ENCODE measurements at regions not wholly inside any gene's neighbourhood (a gene's known extent, or its start where the extent isn't known, plus 50 kb on each side); places are given as distances from the start of the nearest gene placed in this dataset.

DNA sequence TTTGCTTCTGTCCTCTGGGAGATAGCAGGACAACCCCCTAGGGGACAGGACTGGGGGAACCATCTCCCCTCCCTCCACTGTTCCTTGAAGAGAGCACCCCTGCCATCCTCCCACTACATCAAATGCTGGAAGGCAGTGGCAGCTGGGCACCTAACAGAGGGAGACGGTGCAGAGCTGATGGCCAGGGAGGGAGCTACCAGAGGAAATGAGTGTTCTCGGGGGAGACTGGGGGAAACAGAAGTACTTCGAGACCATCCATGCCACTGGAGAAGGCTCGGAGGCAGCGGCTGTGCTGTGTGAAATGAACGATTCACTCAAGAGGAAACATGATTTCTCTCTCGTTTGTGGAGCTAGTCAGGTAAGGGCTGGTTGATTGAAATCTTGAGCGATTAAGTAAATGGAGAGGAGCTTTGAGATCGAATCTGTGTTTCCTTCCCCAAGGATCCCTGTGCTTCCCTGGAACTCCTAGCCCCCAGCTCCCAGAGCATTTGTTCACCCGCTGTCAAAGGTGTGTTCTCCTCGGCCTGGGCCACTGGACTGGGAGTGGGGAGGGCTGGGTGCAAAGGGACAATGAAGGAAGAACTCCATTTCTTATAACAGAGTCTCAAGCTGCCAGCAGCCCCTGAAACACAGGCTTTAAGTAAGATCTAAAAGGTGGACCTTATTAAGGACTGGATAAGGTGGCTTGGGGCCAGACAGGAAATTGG is 261.3 kb upstream of the MOCS1 start:
- TF ChIP-seq, protein P1, sequence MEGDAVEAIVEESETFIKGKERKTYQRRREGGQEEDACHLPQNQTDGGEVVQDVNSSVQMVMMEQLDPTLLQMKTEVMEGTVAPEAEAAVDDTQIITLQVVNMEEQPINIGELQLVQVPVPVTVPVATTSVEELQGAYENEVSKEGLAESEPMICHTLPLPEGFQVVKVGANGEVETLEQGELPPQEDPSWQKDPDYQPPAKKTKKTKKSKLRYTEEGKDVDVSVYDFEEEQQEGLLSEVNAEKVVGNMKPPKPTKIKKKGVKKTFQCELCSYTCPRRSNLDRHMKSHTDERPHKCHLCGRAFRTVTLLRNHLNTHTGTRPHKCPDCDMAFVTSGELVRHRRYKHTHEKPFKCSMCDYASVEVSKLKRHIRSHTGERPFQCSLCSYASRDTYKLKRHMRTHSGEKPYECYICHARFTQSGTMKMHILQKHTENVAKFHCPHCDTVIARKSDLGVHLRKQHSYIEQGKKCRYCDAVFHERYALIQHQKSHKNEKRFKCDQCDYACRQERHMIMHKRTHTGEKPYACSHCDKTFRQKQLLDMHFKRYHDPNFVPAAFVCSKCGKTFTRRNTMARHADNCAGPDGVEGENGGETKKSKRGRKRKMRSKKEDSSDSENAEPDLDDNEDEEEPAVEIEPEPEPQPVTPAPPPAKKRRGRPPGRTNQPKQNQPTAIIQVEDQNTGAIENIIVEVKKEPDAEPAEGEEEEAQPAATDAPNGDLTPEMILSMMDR (IDR thresholded peaks at IDR 0.05; ENCODE audit: borderline replicate concordance) = no peak
- Histone ChIP-seq H3K27ac (replicated peaks) (no peak overlapping the region), H3K4me3 (no peak overlapping the region), H3K9me3 (replicated peaks) (peaks cover 2% of the 10 kb centered on the region), H3K36me3 (no peaks in the 10 kb centered on the region), H3K4me1 (no peaks in the 10 kb centered on the region), H3K27me3 (ENCODE audit: low read depth) (peaks cover 32% of the 10 kb centered on the region)
- intact Hi-C loops (cut with micrococcal nuclease) = no loop called here
- no peak for DNase-seq

DNA sequence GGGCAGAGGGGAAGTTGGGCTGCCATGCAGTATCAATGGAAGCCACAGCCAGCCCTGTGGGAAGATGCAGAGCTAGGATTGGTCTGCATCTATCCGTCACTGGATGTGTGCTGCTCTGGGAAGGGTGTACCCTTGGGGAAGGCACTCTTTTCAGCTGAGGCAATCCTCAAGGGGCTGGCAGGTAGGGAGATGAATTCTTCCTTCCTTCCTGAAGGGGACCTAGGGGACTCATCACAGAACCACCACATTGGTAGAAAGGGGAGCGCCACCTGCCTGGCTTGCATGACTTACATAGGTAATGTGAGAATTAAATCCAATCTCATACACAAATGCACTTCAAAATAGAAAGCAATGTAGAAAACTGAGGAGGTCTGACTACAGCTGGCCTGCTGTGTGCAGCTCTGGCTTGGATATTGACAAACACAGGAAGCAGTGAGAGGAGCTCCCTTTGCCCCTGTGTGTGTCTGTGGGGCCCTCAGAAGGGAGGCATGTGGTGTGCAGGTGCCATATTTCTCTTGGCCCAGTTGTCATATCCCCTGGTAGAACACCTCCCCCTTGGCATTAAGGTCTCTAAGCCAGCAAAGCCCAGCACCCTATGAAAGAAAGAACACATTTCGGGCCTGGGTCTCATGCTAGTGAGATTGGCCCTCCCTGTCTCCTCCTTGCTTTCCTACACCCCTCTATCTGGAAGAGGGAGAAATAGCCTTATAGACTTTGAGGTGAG is 260.3 kb upstream of the MOCS1 start:
- H3K27ac ChIP-seq (replicated peaks) = no peak overlapping the region
- intact Hi-C loops (cut with micrococcal nuclease) = no loop called here

GRCh38 chr6:40192516-40192915 is 258.3 kb upstream of the MOCS1 start:
- H3K27me3 ChIP-seq (ENCODE audit: low read depth) = peaks cover 32% of the 10 kb centered on the region
- intact Hi-C loops (cut with micrococcal nuclease) = no loop called here
- DNase-seq = no peak
- H3K36me3 ChIP-seq = no peaks in the 10 kb centered on the region
- H3K4me1 ChIP-seq = no peaks in the 10 kb centered on the region
- no peak overlapping the region for H3K4me3 ChIP-seq
- TF ChIP-seq, protein P1 (IDR thresholded peaks at IDR 0.05; ENCODE audit: borderline replicate concordance) = no peak
- H3K9me3 ChIP-seq (replicated peaks) = no peaks in the 10 kb centered on the region
- no peak overlapping the region for H3K27ac ChIP-seq (replicated peaks)

More for the DNA sequence above, 260.3 kb upstream of the MOCS1 start:
- TF ChIP-seq, protein P1 (IDR thresholded peaks at IDR 0.05; ENCODE audit: borderline replicate concordance) = no peak
- DNase-seq = no peak
- Histone ChIP-seq H3K4me1 (no peaks in the 10 kb centered on the region), H3K9me3 (replicated peaks) (no peaks in the 10 kb centered on the region), H3K36me3 (no peaks in the 10 kb centered on the region), H3K27me3 (ENCODE audit: low read depth) (peaks cover 32% of the 10 kb centered on the region), H3K4me3 (no peak overlapping the region)

DNA sequence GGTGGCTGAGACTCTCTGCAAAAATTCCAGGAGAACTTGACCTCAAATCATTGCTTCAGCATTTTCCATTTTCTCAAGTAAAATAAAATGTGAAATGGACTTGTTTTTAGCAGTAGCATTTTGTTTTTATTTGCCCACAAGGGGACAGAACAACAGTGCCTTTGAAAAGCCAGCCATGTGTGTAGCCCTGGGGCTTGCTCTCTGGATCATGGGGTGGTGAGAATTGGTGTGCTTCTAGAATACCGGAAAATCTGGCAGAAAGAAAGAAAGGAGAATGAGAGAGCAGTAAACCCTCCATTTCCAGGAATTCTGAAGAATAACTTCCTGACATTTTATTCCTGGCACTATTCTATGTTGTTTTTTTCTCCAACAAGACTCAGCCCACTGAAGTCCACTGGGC is 254.7 kb upstream of the MOCS1 start:
- H3K4me3 ChIP-seq = no peak overlapping the region
- TF ChIP-seq, protein P1 (IDR thresholded peaks at IDR 0.05; ENCODE audit: borderline replicate concordance) = no peak
- no peaks in the 10 kb centered on the region for H3K4me1 ChIP-seq
- H3K36me3 ChIP-seq = no peaks in the 10 kb centered on the region
- H3K9me3 ChIP-seq (replicated peaks) = peaks cover 8% of the 10 kb centered on the region
- H3K27ac ChIP-seq (replicated peaks) = no peak overlapping the region
- peaks cover 30% of the 10 kb centered on the region for H3K27me3 ChIP-seq (ENCODE audit: low read depth)
- no peak for DNase-seq
- intact Hi-C loops (cut with micrococcal nuclease) = no loop called here

DNA sequence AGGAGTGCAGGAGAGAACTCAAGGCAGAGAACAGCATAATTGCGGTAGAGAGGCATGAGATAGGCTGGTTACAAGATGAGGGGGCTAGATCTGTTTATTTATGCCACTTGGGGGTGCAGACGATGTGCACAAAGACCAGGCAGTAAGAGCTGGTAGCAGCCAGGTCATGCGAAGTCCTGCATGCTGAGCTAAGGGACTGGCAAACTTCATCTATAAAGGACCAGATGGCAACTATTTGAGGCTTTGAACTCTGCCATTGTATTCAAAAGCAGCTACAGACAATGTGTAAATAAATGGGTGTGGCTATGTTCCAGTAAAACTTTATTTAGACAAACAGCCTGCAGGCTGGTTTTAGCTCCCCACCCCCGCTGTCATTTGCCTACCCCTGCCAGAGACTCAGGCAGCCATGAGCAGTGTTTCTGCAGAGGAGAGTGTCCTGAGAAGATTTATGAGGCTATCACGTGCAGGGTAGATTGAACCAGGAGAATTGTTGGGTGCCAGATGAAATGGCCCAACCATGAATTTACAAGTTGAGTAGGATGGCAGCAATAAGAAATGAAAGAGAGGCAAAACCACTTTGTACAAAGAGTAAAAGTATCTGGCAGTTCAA is 253.4 kb upstream of the MOCS1 start:
- H3K36me3 ChIP-seq = no peaks in the 10 kb centered on the region
- peaks cover 17% of the 10 kb centered on the region for H3K27me3 ChIP-seq (ENCODE audit: low read depth)
- H3K27ac ChIP-seq (replicated peaks) = no peak overlapping the region
- intact Hi-C loops (cut with micrococcal nuclease) = no loop called here
- TF ChIP-seq, protein P1 (IDR thresholded peaks at IDR 0.05; ENCODE audit: borderline replicate concordance) = no peak
- no peak for DNase-seq
- peaks cover 21% of the 10 kb centered on the region for H3K9me3 ChIP-seq (replicated peaks)
- no peaks in the 10 kb centered on the region for H3K4me1 ChIP-seq
- no peak overlapping the region for H3K4me3 ChIP-seq

Measured in left ventricle myocardium inferior (tissue), 1 donor.